ENCODE measurements at regions not wholly inside any gene's neighbourhood (a gene's known extent, or its start where the extent isn't known, plus 50 kb on each side); places are given as distances from the start of the nearest gene placed in this dataset.

- DNase-seq: no peak
These were observed 1418.2 kb downstream of the AACS start for GRCh38 chr12:126483145-126484068.

- DNase-seq: no peak
These were observed 1422.3 kb downstream of the AACS start for GRCh38 chr12:126487431-126487980.

DNA sequence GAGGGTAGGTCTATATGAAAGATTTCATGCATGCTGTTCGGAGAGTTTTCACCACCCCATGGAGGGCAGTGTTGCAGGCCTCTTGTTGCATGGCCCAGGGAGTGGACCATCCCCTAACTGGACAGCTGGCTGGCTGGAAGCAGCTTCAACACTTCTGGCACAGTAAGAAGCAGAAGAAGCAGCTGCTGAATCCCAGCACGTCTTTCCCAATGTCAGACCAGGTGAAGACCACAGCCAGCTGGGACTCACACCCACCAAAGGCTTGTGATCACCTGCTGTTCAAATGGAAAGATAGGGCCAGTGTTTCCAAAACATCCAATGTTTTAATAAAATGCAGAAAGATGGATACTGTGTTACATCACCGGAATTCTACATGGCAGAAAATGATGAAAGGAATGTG lies 1423.6 kb downstream of the AACS start:
- no peak for DNase-seq

- no peak for DNase-seq
These were observed 1426.9 kb downstream of the AACS start for GRCh38 chr12:126492181-126492580.

DNA sequence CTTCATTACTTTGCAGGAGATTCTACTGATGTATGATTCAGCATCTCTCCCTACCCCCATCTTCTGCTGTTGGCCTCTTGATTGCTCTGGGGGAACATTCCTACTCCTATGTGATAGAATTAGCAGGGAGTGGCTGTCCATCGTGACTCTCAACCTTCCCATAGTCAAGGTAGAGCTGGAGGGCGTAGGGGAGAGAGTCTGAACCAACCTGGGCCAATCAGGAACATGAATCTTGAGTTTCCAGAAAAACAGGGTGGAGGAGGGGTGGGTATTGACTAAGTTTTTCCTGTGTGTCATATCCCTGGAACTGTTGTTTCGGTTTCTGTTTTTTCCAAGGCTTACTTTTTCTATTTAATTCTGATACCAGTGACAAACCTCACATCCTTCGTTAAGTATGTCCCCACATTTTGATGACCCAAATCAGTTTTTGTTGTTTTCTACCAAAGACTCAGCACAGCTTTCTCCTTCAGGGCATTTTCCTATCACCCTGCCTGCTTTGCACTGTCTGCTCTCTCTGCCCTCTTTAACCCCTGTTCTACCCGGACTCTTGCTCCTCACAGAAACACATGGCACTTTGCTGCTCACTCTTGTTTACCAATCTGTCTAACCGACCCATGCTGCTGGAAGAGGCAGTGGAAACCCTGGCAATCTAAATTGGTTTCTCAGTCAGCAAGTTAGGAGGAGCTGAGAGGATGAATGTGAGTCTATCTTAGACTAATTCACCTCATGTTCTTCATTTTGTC lies 1428.3 kb downstream of the AACS start:
- no peak for DNase-seq

DNA sequence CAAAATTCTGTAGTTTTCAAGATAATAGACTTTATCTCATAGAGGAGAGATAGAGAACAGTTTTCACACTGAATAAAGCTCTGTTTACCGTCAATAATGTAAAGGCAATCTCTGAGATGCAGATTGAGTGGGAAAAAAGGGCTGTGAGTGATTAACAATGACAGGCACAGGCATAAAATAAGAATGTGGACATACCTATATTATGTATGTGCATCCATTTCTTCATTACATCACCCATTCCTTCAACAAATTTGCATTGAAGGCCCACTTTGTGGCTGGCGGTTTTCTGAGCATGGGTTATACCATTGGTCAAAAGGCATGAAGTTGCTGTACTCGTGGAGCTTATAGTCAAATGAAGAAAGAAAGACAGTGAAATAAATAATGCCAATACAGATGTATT lies 1431.0 kb downstream of the AACS start:
- DNase-seq: no peak

DNA sequence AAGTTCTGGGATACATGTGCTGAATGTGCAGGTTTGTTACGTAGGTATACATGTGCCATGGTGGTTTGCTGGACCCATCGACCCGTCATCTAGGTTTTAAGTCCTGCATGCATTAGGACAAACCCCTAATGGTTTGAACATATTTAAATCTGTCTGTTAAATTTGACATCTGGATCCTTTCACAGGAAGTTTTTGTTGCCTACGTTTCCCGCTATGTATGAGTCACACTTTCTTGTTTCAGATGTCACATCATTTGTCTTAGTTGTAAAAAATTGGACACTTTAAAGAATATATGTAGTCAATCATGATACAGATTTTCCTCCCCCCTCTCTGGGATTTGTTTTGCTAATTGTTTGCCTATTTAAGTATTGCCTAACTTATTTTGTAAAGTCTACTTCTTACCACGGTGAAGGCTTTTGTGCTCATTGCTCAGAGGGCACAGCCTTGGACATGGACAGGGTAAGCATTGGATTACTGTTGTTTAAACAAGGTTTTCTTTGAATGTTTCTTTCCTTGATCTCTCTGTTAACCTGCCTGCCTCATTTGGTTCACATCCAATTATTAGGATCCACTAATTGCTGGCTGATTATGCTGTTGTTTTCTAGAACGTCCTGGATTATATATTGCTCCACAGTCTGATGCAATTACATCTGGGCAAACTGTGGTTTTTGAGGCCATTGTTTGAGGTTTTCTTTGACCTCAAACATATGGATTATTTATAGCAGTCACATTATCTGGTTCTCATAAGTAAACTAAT lies 1441.4 kb downstream of the AACS start:
- no peak for DNase-seq

GRCh38 chr12:126507231-126507630 lies 1442.0 kb downstream of the AACS start:
- no peak for DNase-seq

- no peak for DNase-seq
These were observed 1444.3 kb downstream of the AACS start for GRCh38 chr12:126509572-126509971.

GRCh38 chr12:126510630-126511029 lies 1445.4 kb downstream of the AACS start:
- no peak for DNase-seq

- DNase-seq: no peak
These were observed 1448.0 kb downstream of the AACS start for GRCh38 chr12:126512916-126513913.

- DNase-seq: no peak
These were observed 1453.5 kb downstream of the AACS start for GRCh38 chr12:126518596-126519200.

- DNase-seq: no peak
These were observed 1454.6 kb downstream of the AACS start for GRCh38 chr12:126519833-126520232.

- no peak for DNase-seq
These were observed 1458.7 kb downstream of the AACS start for GRCh38 chr12:126523891-126524290.

DNA sequence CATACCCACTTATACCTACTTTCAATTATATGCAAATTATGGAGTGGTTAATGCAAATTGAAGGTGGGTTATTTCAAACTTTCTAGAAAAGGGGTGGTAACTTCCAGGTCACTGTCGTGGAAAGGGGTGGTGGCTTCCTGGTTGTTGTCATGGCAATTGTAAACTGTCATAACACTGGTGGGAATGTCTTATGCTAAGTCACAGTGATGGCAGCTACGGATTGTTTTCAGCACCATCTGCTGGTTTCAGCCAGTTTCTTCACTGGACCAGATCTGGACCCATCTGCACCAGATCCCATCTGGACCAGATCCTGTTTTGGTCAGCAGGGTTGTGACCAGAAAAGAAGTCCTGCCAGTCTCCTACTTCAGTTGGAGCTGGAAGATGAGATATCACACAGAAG lies 1469.3 kb downstream of the AACS start:
- DNase-seq: no peak

- no peak for DNase-seq
These were observed 1469.7 kb downstream of the AACS start for GRCh38 chr12:126534942-126535341.

DNA sequence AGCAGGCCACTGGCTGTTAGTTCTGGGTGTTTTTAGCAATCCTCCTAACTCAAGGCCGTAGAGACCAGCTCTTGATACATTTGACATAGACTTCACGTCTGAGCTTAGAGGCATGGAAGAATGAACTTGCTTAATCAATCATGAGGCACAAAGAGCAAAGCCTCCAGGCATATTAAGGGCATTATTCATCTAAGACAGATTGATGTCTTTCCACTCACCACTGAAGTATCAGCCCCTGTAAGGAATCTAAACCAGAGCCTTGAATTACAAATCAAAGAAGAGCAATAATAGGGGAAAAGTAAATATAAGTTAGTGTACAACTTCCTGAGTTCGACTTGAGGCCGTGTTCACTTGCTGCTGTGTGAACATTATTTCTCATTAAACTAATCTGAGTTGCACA lies 1470.7 kb downstream of the AACS start:
- no peak for DNase-seq

DNA sequence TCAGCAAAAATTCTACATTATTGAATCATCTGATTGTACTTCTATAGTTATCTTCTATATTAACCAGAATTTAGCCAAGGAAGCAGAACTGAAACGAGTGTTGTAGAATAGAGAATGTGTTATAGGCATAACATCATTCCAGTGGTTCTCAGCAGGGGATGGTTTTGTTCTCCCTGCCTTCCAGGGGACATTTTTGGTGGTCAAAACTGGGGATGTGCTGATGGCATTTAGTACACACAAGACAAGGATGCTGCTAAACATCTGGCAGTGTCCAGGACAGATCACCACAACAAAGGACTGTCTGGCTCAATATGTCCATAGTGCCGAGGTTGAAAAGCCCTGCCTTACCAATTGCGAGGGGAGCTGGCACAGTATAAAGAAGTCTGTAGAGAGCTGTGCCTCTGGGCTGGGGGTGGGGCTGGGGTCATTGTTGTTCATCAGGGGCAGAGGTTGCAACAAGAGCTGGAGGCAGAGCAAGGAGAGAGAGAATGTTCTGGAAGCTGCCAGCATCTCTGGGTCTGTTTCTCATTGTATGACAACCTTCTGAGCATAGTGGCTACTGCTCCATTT lies 1472.8 kb downstream of the AACS start:
- DNase-seq: no peak

DNA sequence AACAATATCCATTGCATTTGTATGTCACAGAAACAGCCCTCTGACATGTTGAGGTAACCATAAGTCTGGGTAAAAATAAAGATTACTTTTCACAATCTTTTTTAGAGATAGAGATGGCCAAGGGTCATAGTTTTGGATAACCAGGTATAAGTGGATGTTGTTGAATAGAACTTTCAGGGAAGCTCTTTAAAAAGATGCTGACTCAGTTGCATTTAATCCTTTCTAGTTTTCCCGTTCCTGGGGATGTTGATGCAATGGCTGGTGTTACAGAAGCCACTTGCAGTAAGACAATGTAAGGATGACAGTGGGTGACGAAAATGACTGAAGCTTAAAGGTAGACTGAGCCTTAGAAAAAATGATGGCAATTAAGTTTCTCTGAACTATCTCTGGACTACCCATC lies 1473.7 kb downstream of the AACS start:
- DNase-seq: no peak

DNA sequence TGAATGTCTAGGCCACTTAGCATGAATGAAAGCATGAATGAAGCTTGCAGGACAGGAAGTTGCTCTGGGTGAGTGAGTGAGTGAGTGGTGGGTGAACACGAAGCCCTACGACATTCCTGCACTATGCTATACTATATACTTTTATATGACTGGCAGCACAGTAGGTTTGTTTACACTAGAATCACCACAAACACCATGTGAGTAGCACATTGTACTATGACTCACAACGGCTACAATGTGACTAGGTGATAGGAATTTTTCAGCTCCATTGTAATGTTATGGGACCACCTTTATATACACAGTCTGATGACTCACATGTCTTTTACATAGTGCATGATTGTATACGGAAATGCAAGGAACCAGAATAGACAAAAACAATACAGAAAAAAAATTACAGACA lies 1480.2 kb downstream of the AACS start:
- DNase-seq: no peak

GRCh38 chr12:126547905-126548304 lies 1482.7 kb downstream of the AACS start:
- DNase-seq: no peak

All from GOT3 (cell line).